ENCODE measurements at regions not wholly inside any gene's neighbourhood (a gene's known extent, or its start where the extent isn't known, plus 50 kb on each side); places are given as distances from the start of the nearest gene placed in this dataset.

GRCh38 chrX:7218321-7219152 is 70.6 kb upstream of the PUDP start:
- 89 to 95% methylated on average over 7 to 8 of the region's 8 CpGs for WGBS, 2 donors (ENCODE audit: low coverage in 1 of 2)
- Histone ChIP-seq H3K36me3 (no peaks in the 10 kb centered on the region), H3K4me1 (no peaks in the 10 kb centered on the region), H3K9me3 (no peaks in the 10 kb centered on the region), H3K4me3 (no peak overlapping the region), H3K27ac (no peak overlapping the region), H3K27me3 (no peaks in the 10 kb centered on the region)
- intact Hi-C loops (cut with DNase I; ENCODE audit: low total_unique reads): no loop called here
- no peak for DNase-seq
- TF ChIP-seq, protein P1, sequence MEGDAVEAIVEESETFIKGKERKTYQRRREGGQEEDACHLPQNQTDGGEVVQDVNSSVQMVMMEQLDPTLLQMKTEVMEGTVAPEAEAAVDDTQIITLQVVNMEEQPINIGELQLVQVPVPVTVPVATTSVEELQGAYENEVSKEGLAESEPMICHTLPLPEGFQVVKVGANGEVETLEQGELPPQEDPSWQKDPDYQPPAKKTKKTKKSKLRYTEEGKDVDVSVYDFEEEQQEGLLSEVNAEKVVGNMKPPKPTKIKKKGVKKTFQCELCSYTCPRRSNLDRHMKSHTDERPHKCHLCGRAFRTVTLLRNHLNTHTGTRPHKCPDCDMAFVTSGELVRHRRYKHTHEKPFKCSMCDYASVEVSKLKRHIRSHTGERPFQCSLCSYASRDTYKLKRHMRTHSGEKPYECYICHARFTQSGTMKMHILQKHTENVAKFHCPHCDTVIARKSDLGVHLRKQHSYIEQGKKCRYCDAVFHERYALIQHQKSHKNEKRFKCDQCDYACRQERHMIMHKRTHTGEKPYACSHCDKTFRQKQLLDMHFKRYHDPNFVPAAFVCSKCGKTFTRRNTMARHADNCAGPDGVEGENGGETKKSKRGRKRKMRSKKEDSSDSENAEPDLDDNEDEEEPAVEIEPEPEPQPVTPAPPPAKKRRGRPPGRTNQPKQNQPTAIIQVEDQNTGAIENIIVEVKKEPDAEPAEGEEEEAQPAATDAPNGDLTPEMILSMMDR (IDR thresholded peaks at IDR 0.05): no peak
- TF ChIP-seq POLR2A (IDR thresholded peaks at IDR 0.05) (no peak), EP300 (IDR thresholded peaks at IDR 0.05; ENCODE audit: low read depth) (no peak), POLR2AphosphoS5 (IDR thresholded peaks at IDR 0.05) (no peak)
- in situ Hi-C loops (cut with MboI; ENCODE audit: low pct_ligation_motif_present in 1 of 4, low pct_unique_long_range_greater_than_20kb in 1 of 4, low sequenced_read_pairs in 3 of 4): no loop called here

DNA sequence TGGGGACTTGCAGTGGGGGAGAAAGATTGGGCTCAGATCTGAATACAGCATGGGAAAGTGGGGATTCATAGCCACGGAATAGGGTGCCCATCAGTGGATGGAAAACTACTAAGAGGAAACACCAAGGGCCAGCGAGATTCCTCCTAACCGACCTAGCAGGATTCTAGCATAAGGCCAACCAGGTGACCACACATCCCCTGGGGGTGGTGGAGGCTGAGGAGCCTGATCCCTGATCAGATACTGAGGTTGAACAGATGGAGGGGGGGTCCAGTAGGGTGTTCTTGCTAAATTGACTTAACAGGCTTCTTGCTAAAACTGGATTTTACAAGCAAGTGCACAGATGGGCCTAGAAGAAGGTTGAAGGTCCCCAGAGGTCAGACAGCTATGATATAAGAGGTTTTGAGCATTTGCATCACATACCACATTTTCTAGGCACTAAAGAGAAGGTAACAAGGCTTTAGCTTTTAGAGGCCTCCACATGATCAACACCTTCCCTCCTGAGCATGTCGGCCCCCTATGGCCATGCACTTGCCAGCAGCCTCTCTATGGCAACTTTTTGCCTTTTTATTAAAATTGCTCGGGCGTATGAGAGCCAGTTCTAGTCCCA is 69.1 kb upstream of the PUDP start:
- TF ChIP-seq POLR2A (IDR thresholded peaks at IDR 0.05) (no peak), EP300 (IDR thresholded peaks at IDR 0.05; ENCODE audit: low read depth) (no peak), POLR2AphosphoS5 (IDR thresholded peaks at IDR 0.05) (no peak)
- TF ChIP-seq, protein P1 (IDR thresholded peaks at IDR 0.05): no peak
- in situ Hi-C loops (cut with MboI; ENCODE audit: low pct_ligation_motif_present in 1 of 4, low pct_unique_long_range_greater_than_20kb in 1 of 4, low sequenced_read_pairs in 3 of 4): no loop called here

GRCh38 chrX:7215842-7216241 is 67.9 kb upstream of the PUDP start:
- intact Hi-C loops (cut with DNase I; ENCODE audit: low total_unique reads) (no loop called here), in situ Hi-C loops (cut with MboI; ENCODE audit: low pct_ligation_motif_present in 1 of 4, low pct_unique_long_range_greater_than_20kb in 1 of 4, low sequenced_read_pairs in 3 of 4) (no loop called here)
- H3K27me3 ChIP-seq: no peaks in the 10 kb centered on the region
- H3K27ac ChIP-seq: no peak overlapping the region
- no peaks in the 10 kb centered on the region for H3K9me3 ChIP-seq
- H3K36me3 ChIP-seq: no peaks in the 10 kb centered on the region
- no peak overlapping the region for H3K4me3 ChIP-seq
- no peak for DNase-seq
- TF ChIP-seq POLR2AphosphoS5 (IDR thresholded peaks at IDR 0.05): no peak
- TF ChIP-seq, protein P1 (IDR thresholded peaks at IDR 0.05): no peak
- no peak for TF ChIP-seq EP300 (IDR thresholded peaks at IDR 0.05; ENCODE audit: low read depth)
- no peak for TF ChIP-seq POLR2A (IDR thresholded peaks at IDR 0.05)
- no peaks in the 10 kb centered on the region for H3K4me1 ChIP-seq

More for the DNA sequence above, 69.1 kb upstream of the PUDP start:
- no peaks in the 10 kb centered on the region for H3K4me1 ChIP-seq
- DNase-seq: no peak
- H3K9me3 ChIP-seq: no peaks in the 10 kb centered on the region
- no peaks in the 10 kb centered on the region for H3K36me3 ChIP-seq
- WGBS, 2 donors (ENCODE audit: low coverage in 1 of 2): 88% methylated on average over 6 of the region's 6 CpGs; no CpG with 5 or more reads in 1 of the 2 donors
- no peak overlapping the region for H3K4me3 ChIP-seq
- no peaks in the 10 kb centered on the region for H3K27me3 ChIP-seq
- no peak overlapping the region for H3K27ac ChIP-seq
- intact Hi-C loops (cut with DNase I; ENCODE audit: low total_unique reads): no loop called here

DNA sequence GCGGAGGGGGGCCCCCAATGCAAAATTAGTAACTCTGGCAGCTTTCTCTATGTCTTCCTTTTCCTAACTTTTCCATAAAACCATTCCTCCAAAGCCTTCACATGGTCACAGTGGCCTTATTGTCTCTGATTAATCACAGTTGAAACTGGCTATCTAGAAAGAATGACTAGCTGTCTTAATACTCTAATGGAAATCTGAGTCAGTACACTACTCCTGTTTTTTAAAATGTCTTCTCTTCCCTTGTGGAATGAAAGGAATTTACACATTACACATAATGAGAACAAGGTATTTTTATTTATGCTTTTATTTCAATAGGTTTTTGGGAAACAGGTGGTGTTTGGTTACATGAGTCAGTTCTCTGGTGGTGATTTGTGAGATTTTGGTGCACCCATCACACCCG is 66.3 kb upstream of the PUDP start:
- no peak for DNase-seq
- H3K4me1 ChIP-seq: no peaks in the 10 kb centered on the region

More for the DNA sequence above, 66.3 kb upstream of the PUDP start:
- Histone ChIP-seq H3K9me3 (no peaks in the 10 kb centered on the region), H3K27me3 (no peaks in the 10 kb centered on the region), H3K27ac (no peak overlapping the region), H3K4me3 (no peak overlapping the region), H3K36me3 (no peaks in the 10 kb centered on the region)
- TF ChIP-seq EP300 (IDR thresholded peaks at IDR 0.05; ENCODE audit: low read depth): no peak
- in situ Hi-C loops (cut with MboI; ENCODE audit: low pct_ligation_motif_present in 1 of 4, low pct_unique_long_range_greater_than_20kb in 1 of 4, low sequenced_read_pairs in 3 of 4): no loop called here
- intact Hi-C loops (cut with DNase I; ENCODE audit: low total_unique reads): no loop called here
- 82 to 93% methylated on average over 2 of the region's 2 CpGs for WGBS, 2 donors (ENCODE audit: low coverage in 1 of 2)
